ENCODE measurements at regions not wholly inside any gene's neighbourhood (a gene's known extent, or its start where the extent isn't known, plus 50 kb on each side); places are given as distances from the start of the nearest gene placed in this dataset.

- DNase-seq, result no peak
Measured at GRCh38 chr20:51092338-51092737, 69.4 kb upstream of the KCNG1 start.

DNA sequence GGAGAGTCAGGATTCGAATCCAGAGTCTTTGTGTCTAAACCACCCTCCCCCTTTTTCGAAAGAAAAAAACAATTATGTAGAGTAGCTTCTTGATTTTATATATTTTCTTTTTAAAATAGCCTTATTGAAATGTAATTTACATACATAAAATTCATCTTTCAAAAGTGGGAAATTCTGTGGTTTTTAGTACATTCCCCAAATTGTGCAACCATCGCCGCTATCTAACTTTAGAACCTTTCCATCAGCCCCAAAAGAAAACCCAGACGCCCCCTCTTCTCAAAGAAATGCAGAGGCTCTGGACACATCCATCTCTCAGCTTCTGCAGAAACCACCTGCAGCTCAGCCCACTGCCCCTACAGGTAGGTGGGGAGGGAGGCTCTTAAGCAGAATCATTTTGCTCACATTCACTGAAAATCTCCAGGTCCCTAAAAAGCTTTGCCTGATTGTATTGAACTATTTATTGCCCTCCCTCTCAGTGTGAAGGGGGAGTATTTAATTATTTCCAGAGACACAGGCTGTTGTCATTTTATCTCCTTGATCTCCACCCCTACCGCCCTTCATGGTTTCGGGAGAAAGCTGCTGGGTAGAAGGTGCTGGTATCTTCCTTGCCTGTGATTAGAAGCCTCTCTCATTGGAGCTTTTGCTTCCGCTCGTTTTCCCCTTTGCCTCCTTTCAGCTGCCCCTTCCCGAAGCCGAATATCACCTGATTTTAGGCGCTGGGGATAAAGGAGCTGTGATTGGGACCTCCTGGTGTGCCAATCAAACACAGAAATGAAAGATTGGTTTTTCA is 68.7 kb upstream of the KCNG1 start:
- no peak for DNase-seq

- DNase-seq, result no peak
Measured at GRCh38 chr20:51089840-51090239, 66.9 kb upstream of the KCNG1 start.

GRCh38 chr20:51089272-51089781 is 66.4 kb upstream of the KCNG1 start:
- DNase-seq, result no peak

DNA sequence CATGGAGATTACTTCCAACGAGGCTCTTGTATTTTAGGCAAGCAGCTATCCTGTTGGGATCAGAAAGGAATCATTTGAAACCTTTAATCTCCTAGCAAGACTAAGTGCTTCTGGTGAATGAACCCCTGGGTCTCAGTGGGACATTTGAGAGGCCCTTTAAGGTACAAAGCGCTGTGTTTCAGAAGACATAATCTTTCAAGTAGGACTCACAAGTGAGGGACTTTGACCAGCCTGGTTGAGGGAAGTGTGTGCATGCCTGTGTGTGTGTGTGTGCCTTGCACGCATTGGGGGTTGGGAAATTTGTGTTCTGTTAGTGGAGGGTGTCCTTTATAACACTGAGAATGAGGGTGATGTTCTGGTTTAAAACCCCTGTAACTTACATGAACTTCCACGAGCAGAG is 64.4 kb upstream of the KCNG1 start:
- no peak for DNase-seq

DNA sequence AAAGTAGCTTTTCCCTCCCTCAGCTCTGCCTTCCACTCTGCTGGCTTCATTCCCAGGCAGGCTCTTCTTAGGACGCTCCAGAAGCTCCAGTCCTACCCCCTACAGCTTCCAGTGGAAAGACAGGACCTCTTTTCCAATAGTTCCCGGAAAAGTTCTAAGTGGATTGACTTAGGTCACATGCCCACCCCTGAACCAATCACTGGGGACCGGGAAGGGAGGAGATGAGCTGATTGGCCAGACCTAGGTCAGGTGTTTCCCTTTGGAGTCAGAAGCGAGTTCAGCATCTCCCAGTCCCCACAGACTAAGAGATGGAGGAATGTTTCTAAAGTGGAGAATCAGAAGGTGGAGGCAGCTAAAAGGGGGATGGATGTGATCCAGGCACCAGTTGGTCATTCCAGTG is 62.9 kb upstream of the KCNG1 start:
- no peak for DNase-seq

- no peak for DNase-seq
Measured at GRCh38 chr20:51084593-51085377, 61.9 kb upstream of the KCNG1 start.

- DNase-seq, result no peak
Measured at GRCh38 chr20:51083447-51083846, 60.5 kb upstream of the KCNG1 start.

- no peak for DNase-seq
Measured at GRCh38 chr20:51082988-51083387, 60.1 kb upstream of the KCNG1 start.

GRCh38 chr20:51080516-51080915 is 57.6 kb upstream of the KCNG1 start:
- DNase-seq, result no peak

DNA sequence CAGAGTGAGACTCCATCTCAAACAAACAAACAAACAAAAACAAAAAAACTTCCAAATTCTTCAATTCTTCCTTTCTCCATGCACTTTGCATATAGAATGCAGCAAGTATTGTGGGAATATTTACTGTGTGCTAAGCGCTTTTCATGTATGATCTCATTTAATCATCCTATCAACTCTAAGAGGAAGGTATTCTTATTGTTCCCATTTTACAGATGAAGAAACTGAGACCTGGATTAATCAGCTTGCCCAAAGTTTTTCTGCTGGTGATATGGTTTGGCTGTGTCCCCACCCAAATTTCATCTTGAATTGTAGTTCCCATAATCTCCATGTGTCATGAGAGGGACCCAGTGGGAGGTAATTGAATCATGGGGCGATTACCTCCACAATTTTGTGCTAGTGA is 56.6 kb upstream of the KCNG1 start:
- DNase-seq, result no peak

- DNase-seq, result no peak
Measured at GRCh38 chr20:51077686-51078060, 54.8 kb upstream of the KCNG1 start.

DNA sequence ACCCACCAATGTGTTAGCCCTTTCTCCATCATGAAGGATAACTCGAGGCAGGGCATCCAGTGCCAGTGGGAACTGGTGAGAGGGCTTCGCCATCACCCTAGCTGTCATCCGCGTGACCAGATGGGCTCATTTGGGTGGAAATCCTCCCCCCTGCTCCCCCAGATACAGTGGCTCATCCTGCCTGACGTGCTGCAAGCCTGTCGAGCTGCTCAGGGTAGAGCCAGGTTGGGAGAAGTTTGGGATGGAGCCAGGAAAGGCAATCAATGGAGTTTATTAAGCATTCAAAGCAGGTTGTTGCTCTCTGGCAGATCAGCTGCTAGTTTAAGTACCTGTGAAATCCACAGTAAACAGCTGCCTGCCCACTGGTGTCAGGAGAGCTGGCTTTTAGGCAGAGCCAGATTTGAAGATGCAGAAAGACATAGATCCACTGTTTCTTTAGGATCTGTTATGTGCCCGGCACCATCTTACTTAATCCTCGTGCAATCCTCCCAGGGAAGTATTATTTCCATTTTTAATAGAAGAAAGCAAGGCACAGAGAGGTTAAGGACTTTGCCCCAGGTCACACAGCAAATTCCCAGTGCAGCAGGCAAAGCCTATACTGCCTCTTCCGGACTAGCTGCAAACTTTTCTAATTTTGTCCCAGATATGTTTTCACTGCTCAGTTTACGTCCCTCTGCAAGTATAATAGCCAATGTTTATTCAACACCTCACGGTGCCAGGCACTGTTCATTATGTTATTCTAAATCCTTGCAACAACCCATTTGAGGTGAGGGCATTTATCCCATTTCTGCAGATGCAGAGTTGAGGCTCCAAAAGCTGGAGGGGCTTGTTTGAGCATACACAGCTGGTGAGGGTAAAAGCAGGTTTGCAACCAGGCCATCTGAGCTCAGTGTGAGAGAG is 54.1 kb upstream of the KCNG1 start:
- no peak for DNase-seq

DNA sequence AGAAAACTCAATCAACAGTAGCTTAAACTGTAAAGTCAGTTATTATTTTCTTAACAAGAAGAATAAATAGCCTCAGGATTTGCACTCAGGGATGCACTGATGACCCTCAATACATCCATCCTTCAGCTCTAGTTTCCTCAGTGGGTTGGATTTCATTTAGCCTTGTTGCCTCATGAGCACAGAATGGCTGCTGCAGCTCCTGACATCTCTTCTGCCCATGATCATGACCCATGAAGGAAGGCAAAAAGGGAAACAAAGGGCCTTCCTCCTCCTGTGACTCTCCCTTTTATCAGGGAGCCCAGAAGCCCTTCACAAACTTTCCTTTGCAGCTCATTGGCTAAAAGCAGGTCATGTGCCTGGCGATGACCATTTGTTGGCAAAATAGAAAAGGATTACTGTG is 51.2 kb upstream of the KCNG1 start:
- DNase-seq, result no peak
